ENCODE measurements at regions not wholly inside any gene's neighbourhood (a gene's known extent, or its start where the extent isn't known, plus 50 kb on each side); places are given as distances from the start of the nearest gene placed in this dataset.
"Not testable (repeated sequence)": the region's sequence is repeated elsewhere in the genome, so short reads cannot be mapped to it uniquely, and the experiment has no call there.

DNA sequence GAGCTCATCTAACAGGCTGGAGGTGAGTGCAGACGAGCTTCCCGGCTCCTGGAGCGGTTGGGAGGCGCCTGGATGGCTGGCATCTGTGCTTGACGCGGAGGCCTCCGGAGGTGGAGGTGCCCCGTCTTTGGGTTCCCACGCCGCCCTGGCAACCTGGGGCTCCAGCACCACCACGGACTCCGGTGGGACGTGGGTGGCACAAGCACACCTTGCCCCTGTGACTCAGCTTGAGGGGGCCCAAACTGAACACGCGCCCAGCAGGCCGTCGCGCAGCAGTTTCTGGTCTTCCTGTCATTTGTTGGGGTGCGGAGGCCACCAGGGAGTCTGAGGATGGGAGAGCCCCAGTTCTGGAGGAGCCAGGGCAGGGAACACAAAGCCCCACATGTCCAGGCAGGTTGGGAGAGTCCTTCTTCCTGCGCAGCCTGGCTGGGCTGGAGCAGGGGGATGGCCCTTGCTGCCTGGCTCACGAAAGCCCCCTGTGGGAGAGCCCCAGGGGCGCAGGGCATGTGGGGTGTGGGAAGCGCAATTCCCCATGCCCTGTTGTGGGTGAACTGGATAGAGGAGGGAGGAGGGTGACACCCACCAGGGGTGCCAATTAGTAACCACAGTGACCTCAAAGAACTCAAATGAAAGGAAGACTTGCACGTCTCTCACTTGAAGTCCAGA lies 1378.6 kb upstream of the DEFB115 start:
- no peaks in the 10 kb centered on the region for H3K4me1 ChIP-seq (ENCODE audit: control insufficient read depth in 1 of 2, insufficient read depth in 2 of 2, low read length in 2 of 2)
- no peak overlapping the region for H3K4me3 ChIP-seq (ENCODE audit: low read depth in 1 of 2, low read length in 2 of 2)
- no peaks in the 10 kb centered on the region for H3K36me3 ChIP-seq (ENCODE audit: control insufficient read depth in 1 of 2, insufficient read depth in 2 of 2, low read length in 2 of 2)
- peaks cover 25 to 41% of the 10 kb centered on the region in 2 donors for H3K9me3 ChIP-seq (ENCODE audit: control insufficient read depth in 1 of 2, low read length in 2 of 2)
- no peaks in the 10 kb centered on the region for H3K27me3 ChIP-seq (ENCODE audit: control insufficient read depth in 1 of 2, insufficient read depth in 2 of 2, low read length in 2 of 2)
- H3K9ac ChIP-seq (ENCODE audit: low read depth in 1 of 2, low read length in 2 of 2) = no peak overlapping the region
- H3K27ac ChIP-seq (ENCODE audit: low read depth, low read length) = no peak overlapping the region

GRCh38 chr20:29881107-29881506 lies 1376.4 kb upstream of the DEFB115 start:
- not testable (repeated sequence) for H3K4me1 ChIP-seq (ENCODE audit: control insufficient read depth in 1 of 2, insufficient read depth in 2 of 2, low read length in 2 of 2); H3K36me3 ChIP-seq (ENCODE audit: control insufficient read depth in 1 of 2, insufficient read depth in 2 of 2, low read length in 2 of 2); H3K27ac ChIP-seq (ENCODE audit: low read depth, low read length); H3K4me3 ChIP-seq (ENCODE audit: low read depth in 1 of 2, low read length in 2 of 2); H3K9ac ChIP-seq (ENCODE audit: low read depth in 1 of 2, low read length in 2 of 2); H3K27me3 ChIP-seq (ENCODE audit: control insufficient read depth in 1 of 2, insufficient read depth in 2 of 2, low read length in 2 of 2)
- H3K9me3 ChIP-seq (ENCODE audit: control insufficient read depth in 1 of 2, low read length in 2 of 2) = peaks cover 27 to 30% of the 10 kb centered on the region in 2 donors

GRCh38 chr20:29883514-29884219 lies 1373.8 kb upstream of the DEFB115 start:
- H3K27me3 ChIP-seq (ENCODE audit: control insufficient read depth in 1 of 2, insufficient read depth in 2 of 2, low read length in 2 of 2); H3K4me3 ChIP-seq (ENCODE audit: low read depth in 1 of 2, low read length in 2 of 2); H3K27ac ChIP-seq (ENCODE audit: low read depth, low read length); H3K36me3 ChIP-seq (ENCODE audit: control insufficient read depth in 1 of 2, insufficient read depth in 2 of 2, low read length in 2 of 2); H3K4me1 ChIP-seq (ENCODE audit: control insufficient read depth in 1 of 2, insufficient read depth in 2 of 2, low read length in 2 of 2); H3K9ac ChIP-seq (ENCODE audit: low read depth in 1 of 2, low read length in 2 of 2): not testable (repeated sequence)
- H3K9me3 ChIP-seq (ENCODE audit: control insufficient read depth in 1 of 2, low read length in 2 of 2) = peaks cover 11 to 17% of the 10 kb centered on the region in 2 donors

- H3K9ac ChIP-seq (ENCODE audit: low read depth in 1 of 2, low read length in 2 of 2); H3K36me3 ChIP-seq (ENCODE audit: control insufficient read depth in 1 of 2, insufficient read depth in 2 of 2, low read length in 2 of 2); H3K4me1 ChIP-seq (ENCODE audit: control insufficient read depth in 1 of 2, insufficient read depth in 2 of 2, low read length in 2 of 2); H3K4me3 ChIP-seq (ENCODE audit: low read depth in 1 of 2, low read length in 2 of 2); H3K27ac ChIP-seq (ENCODE audit: low read depth, low read length); H3K27me3 ChIP-seq (ENCODE audit: control insufficient read depth in 1 of 2, insufficient read depth in 2 of 2, low read length in 2 of 2): not testable (repeated sequence)
- H3K9me3 ChIP-seq (ENCODE audit: control insufficient read depth in 1 of 2, low read length in 2 of 2) = peaks cover 5 to 11% of the 10 kb centered on the region in 2 donors
These were observed 1373.1 kb upstream of the DEFB115 start for GRCh38 chr20:29884322-29884721.

- not testable (repeated sequence) for H3K27me3 ChIP-seq (ENCODE audit: control insufficient read depth in 1 of 2, insufficient read depth in 2 of 2, low read length in 2 of 2); H3K27ac ChIP-seq (ENCODE audit: low read depth, low read length); H3K9me3 ChIP-seq (ENCODE audit: control insufficient read depth in 1 of 2, low read length in 2 of 2); H3K4me1 ChIP-seq (ENCODE audit: control insufficient read depth in 1 of 2, insufficient read depth in 2 of 2, low read length in 2 of 2); H3K36me3 ChIP-seq (ENCODE audit: control insufficient read depth in 1 of 2, insufficient read depth in 2 of 2, low read length in 2 of 2); H3K9ac ChIP-seq (ENCODE audit: low read depth in 1 of 2, low read length in 2 of 2); H3K4me3 ChIP-seq (ENCODE audit: low read depth in 1 of 2, low read length in 2 of 2)
These were observed 1371.9 kb upstream of the DEFB115 start for GRCh38 chr20:29885282-29886185.

GRCh38 chr20:29891555-29891954 lies 1365.9 kb upstream of the DEFB115 start:
- not testable (repeated sequence) for H3K27me3 ChIP-seq (ENCODE audit: control insufficient read depth in 1 of 2, insufficient read depth in 2 of 2, low read length in 2 of 2); H3K4me3 ChIP-seq (ENCODE audit: low read depth in 1 of 2, low read length in 2 of 2); H3K36me3 ChIP-seq (ENCODE audit: control insufficient read depth in 1 of 2, insufficient read depth in 2 of 2, low read length in 2 of 2); H3K9me3 ChIP-seq (ENCODE audit: control insufficient read depth in 1 of 2, low read length in 2 of 2); H3K9ac ChIP-seq (ENCODE audit: low read depth in 1 of 2, low read length in 2 of 2); H3K4me1 ChIP-seq (ENCODE audit: control insufficient read depth in 1 of 2, insufficient read depth in 2 of 2, low read length in 2 of 2); H3K27ac ChIP-seq (ENCODE audit: low read depth, low read length)

Measured in duodenal mucosa (tissue), 2 donors.